Brain pericyte (primary cell): ENCODE measurements at regions not wholly inside any gene's neighbourhood (a gene's known extent, or its start where the extent isn't known, plus 50 kb on each side); places are given as distances from the start of the nearest gene placed in this dataset.

Experiments
- DNase-seq: peaks from one replicate; pipeline ENCODE4 v3.0.0-alpha.2; 2012; ENCODE audit warnings: low read depth, low spot score

- DNase-seq = no peak
Measured at GRCh38 chrX:16491461-16491860, 158.5 kb upstream of the S100G start.

GRCh38 chrX:16496175-16496574 is 153.8 kb upstream of the S100G start:
- DNase-seq = no peak

- no peak for DNase-seq
Measured at GRCh38 chrX:16511796-16512776, 137.9 kb upstream of the S100G start.

GRCh38 chrX:16516232-16516876 is 133.6 kb upstream of the S100G start:
- DNase-seq = no peak

- no peak for DNase-seq
Measured at GRCh38 chrX:16517039-16517605, 132.8 kb upstream of the S100G start.

GRCh38 chrX:16518131-16518530 is 131.8 kb upstream of the S100G start:
- DNase-seq = no peak

GRCh38 chrX:16524316-16524715 is 125.6 kb upstream of the S100G start:
- no peak for DNase-seq

- DNase-seq = no peak
Measured at GRCh38 chrX:16526003-16526402, 124.0 kb upstream of the S100G start.

- no peak for DNase-seq
Measured at GRCh38 chrX:16528620-16529019, 121.3 kb upstream of the S100G start.
